CD4-positive, CD25-positive, alpha-beta regulatory T cell (primary cell): ENCODE measurements at regions not wholly inside any gene's neighbourhood (a gene's known extent, or its start where the extent isn't known, plus 50 kb on each side); places are given as distances from the start of the nearest gene placed in this dataset.
A peak's percentile ranks its signal among the peaks of the same experiment; 100 is the strongest.

Source experiments
- ATAC-seq, 2 donors: fragments of 150-1000 bp; cut with Tn5 transposase; one replicate each; pipeline ENCODE4 v1.10.0; 2021; ENCODE audit warnings: low read depth in 2 of 2, moderate number of reproducible peaks in 2 of 2, moderate library complexity in 1 of 2
- DNase-seq, 3 donors: peaks; one replicate each; pipeline versions ENCODE4 v3.0.0 to v3.0.0-alpha.2; 2012 to 2022; ENCODE audit warnings: mixed read lengths in 1 of 3
- H3K27ac ChIP-seq: one replicate; pipeline ENCODE4 v1.7.0; 2013; ENCODE audit warnings: mild to moderate bottlenecking, low read length; ENCODE audit not compliant: insufficient read depth, poor library complexity, severe bottlenecking
- H3K27me3 ChIP-seq: one replicate; pipeline ENCODE4 v1.7.0; 2013; ENCODE audit warnings: low read length; ENCODE audit not compliant: control insufficient read depth, insufficient read depth
- H3K36me3 ChIP-seq: one replicate; pipeline ENCODE4 v1.7.0; 2013; ENCODE audit warnings: mild to moderate bottlenecking, low read length, moderate library complexity; ENCODE audit not compliant: control insufficient read depth, insufficient read depth
- H3K4me1 ChIP-seq: 2 replicates; pipeline ENCODE4 v1.7.0; 2013; ENCODE audit warnings: mild to moderate bottlenecking, low read length; ENCODE audit not compliant: insufficient read depth, control insufficient read depth, poor library complexity, severe bottlenecking
- H3K4me3 ChIP-seq: one replicate; pipeline ENCODE4 v1.7.0; 2013; ENCODE audit warnings: low read depth, mild to moderate bottlenecking, low read length, moderate library complexity
- H3K9me3 ChIP-seq, 2 experiments: 1 replicate in 1 of 2; 2 replicates in 1 of 2; pipeline ENCODE4 v1.7.0; 2013; ENCODE audit warnings: low read length in 2 of 2, mild to moderate bottlenecking in 1 of 2, moderate library complexity in 1 of 2; ENCODE audit not compliant: control insufficient read depth in 2 of 2
- H3K27ac Mint-ChIP-seq, 3 donors: one replicate each; pipeline ENCODE4 v1.8.0; 2020 to 2022; ENCODE audit warnings: mild to moderate bottlenecking in 3 of 3, mixed read lengths in 3 of 3, moderate library complexity in 2 of 3
- H3K27me3 Mint-ChIP-seq: one replicate; pipeline ENCODE4 v1.8.0; 2022; ENCODE audit warnings: mild to moderate bottlenecking, mixed read lengths
- H3K36me3 Mint-ChIP-seq: one replicate; pipeline ENCODE4 v1.8.0; 2020; ENCODE audit warnings: mixed read lengths
- H3K4me1 Mint-ChIP-seq, 4 donors: one replicate each; pipeline ENCODE4 v1.8.0; 2020 to 2022; ENCODE audit warnings: mixed read lengths in 4 of 4, mild to moderate bottlenecking in 1 of 4
- H3K4me3 Mint-ChIP-seq, 4 donors: one replicate each; pipeline ENCODE4 v1.8.0; 2020 to 2022; ENCODE audit warnings: mild to moderate bottlenecking in 4 of 4, mixed read lengths in 4 of 4, moderate library complexity in 3 of 4
- H3K9me3 Mint-ChIP-seq, 7 donors: one replicate each; pipeline ENCODE4 v1.8.0; 2020 to 2022; ENCODE audit warnings: mixed read lengths in 7 of 7, mild to moderate bottlenecking in 3 of 7, moderate library complexity in 2 of 7

- H3K4me3 ChIP-seq, result no peak overlapping the region
- H3K36me3 ChIP-seq, result no peaks in the 10 kb centered on the region
- DNase-seq (no peak), ATAC-seq (no peak)
- H3K27ac Mint-ChIP-seq, result no peak overlapping the region
- H3K4me1 Mint-ChIP-seq, result peaks cover 0 to 3% (median 0%) of the 10 kb centered on the region in 4 donors
- no peak overlapping the region for H3K27ac ChIP-seq
- no peaks in the 10 kb centered on the region for H3K9me3 ChIP-seq
- peaks cover 4% of the 10 kb centered on the region for H3K27me3 Mint-ChIP-seq
- H3K27me3 ChIP-seq, result no peaks in the 10 kb centered on the region
- no peaks in the 10 kb centered on the region for H3K9me3 Mint-ChIP-seq
- H3K36me3 Mint-ChIP-seq, result no peaks in the 10 kb centered on the region
- H3K4me1 ChIP-seq, result no peaks in the 10 kb centered on the region
- no peak overlapping the region for H3K4me3 Mint-ChIP-seq
Observed at GRCh38 chr2:12807907-12808810, 91.4 kb downstream of the TRIB2 start.

- H3K9me3 ChIP-seq, result no peaks in the 10 kb centered on the region
- no peaks in the 10 kb centered on the region for H3K36me3 ChIP-seq
- no peaks in the 10 kb centered on the region for H3K4me1 ChIP-seq
- Mint-ChIP-seq H3K9me3 (no peaks in the 10 kb centered on the region), H3K27ac (no peak overlapping the region), H3K4me1 (peaks cover 0 to 3% (median 0%) of the 10 kb centered on the region in 4 donors), H3K36me3 (no peaks in the 10 kb centered on the region), H3K4me3 (no peak overlapping the region), H3K27me3 (peaks cover under 1% of the 10 kb centered on the region)
- DNase-seq, result no peak
- no peak overlapping the region for H3K27ac ChIP-seq
- no peaks in the 10 kb centered on the region for H3K27me3 ChIP-seq
- H3K4me3 ChIP-seq, result no peak overlapping the region
- no peak for ATAC-seq
Observed at GRCh38 chr2:12809526-12809925, 92.8 kb downstream of the TRIB2 start.

GRCh38 chr2:12811916-12812315, 95.2 kb downstream of the TRIB2 start:
- DNase-seq (no peak), ATAC-seq (no peak)
- H3K27me3 ChIP-seq, result no peaks in the 10 kb centered on the region
- H3K36me3 ChIP-seq, result no peaks in the 10 kb centered on the region
- H3K9me3 Mint-ChIP-seq, result no peaks in the 10 kb centered on the region
- H3K9me3 ChIP-seq, result no peaks in the 10 kb centered on the region
- no peak overlapping the region for H3K4me3 ChIP-seq
- peaks cover 0 to 11% (median 5%) of the 10 kb centered on the region in 4 donors for H3K4me1 Mint-ChIP-seq
- no peak overlapping the region for H3K27ac ChIP-seq
- H3K27me3 Mint-ChIP-seq, result no peaks in the 10 kb centered on the region
- no peaks in the 10 kb centered on the region for H3K36me3 Mint-ChIP-seq
- H3K27ac Mint-ChIP-seq, result no peak overlapping the region
- no peaks in the 10 kb centered on the region for H3K4me1 ChIP-seq
- no peak overlapping the region for H3K4me3 Mint-ChIP-seq

- Mint-ChIP-seq H3K4me3 (no peak overlapping the region), H3K9me3 (no peaks in the 10 kb centered on the region), H3K4me1 (peaks cover 0 to 16% (median 12%) of the 10 kb centered on the region in 4 donors), H3K27ac (no peak overlapping the region), H3K27me3 (no peaks in the 10 kb centered on the region), H3K36me3 (no peaks in the 10 kb centered on the region)
- no peaks in the 10 kb centered on the region for H3K36me3 ChIP-seq
- H3K4me3 ChIP-seq, result no peak overlapping the region
- DNase-seq (no peak), ATAC-seq (no peak)
- no peak overlapping the region for H3K27ac ChIP-seq
- no peaks in the 10 kb centered on the region for H3K4me1 ChIP-seq
- no peaks in the 10 kb centered on the region for H3K9me3 ChIP-seq
- H3K27me3 ChIP-seq, result no peaks in the 10 kb centered on the region
Observed at GRCh38 chr2:12813166-12813565, 96.4 kb downstream of the TRIB2 start.

GRCh38 chr2:12816379-12817306, 99.9 kb downstream of the TRIB2 start:
- Mint-ChIP-seq H3K9me3 (peaks cover 0 to 2% (median 0%) of the 10 kb centered on the region in 7 donors), H3K4me1 (peaks cover 7 to 33% (median 18%) of the 10 kb centered on the region in 4 donors), H3K36me3 (no peaks in the 10 kb centered on the region), H3K4me3 (no peak overlapping the region), H3K27ac (peak overlapping the region in 2 of 3 donors; percentile 2), H3K27me3 (peaks cover 5% of the 10 kb centered on the region)
- H3K27me3 ChIP-seq, result no peaks in the 10 kb centered on the region
- H3K4me3 ChIP-seq, result no peak overlapping the region
- H3K27ac ChIP-seq, result no peak overlapping the region
- H3K4me1 ChIP-seq, result no peaks in the 10 kb centered on the region
- H3K9me3 ChIP-seq, result no peaks in the 10 kb centered on the region
- no peaks in the 10 kb centered on the region for H3K36me3 ChIP-seq
- ATAC-seq (no peak), DNase-seq (peak in 2 of 3 donors; percentile 0 to 4)

GRCh38 chr2:12817870-12818269, 101.1 kb downstream of the TRIB2 start:
- Mint-ChIP-seq H3K4me3 (no peak overlapping the region), H3K27me3 (peaks cover 7% of the 10 kb centered on the region), H3K36me3 (no peaks in the 10 kb centered on the region), H3K27ac (no peak overlapping the region), H3K4me1 (peaks cover 7 to 35% (median 18%) of the 10 kb centered on the region in 4 donors), H3K9me3 (peaks cover 0 to 2% (median 0%) of the 10 kb centered on the region in 7 donors)
- Histone ChIP-seq H3K27me3 (no peaks in the 10 kb centered on the region), H3K36me3 (no peaks in the 10 kb centered on the region), H3K4me3 (no peak overlapping the region), H3K9me3 (no peaks in the 10 kb centered on the region), H3K4me1 (no peaks in the 10 kb centered on the region), H3K27ac (no peak overlapping the region)
- no peak for DNase-seq
- no peak for ATAC-seq

GRCh38 chr2:12818416-12819102, 101.8 kb downstream of the TRIB2 start:
- no peak for DNase-seq
- Histone ChIP-seq H3K9me3 (no peaks in the 10 kb centered on the region), H3K36me3 (no peaks in the 10 kb centered on the region), H3K4me3 (no peak overlapping the region), H3K27ac (no peak overlapping the region), H3K27me3 (no peaks in the 10 kb centered on the region), H3K4me1 (no peaks in the 10 kb centered on the region)
- ATAC-seq, result no peak
- H3K9me3 Mint-ChIP-seq, result peaks cover 0 to 2% (median 0%) of the 10 kb centered on the region in 7 donors
- no peak overlapping the region for H3K27ac Mint-ChIP-seq
- H3K4me3 Mint-ChIP-seq, result no peak overlapping the region
- no peaks in the 10 kb centered on the region for H3K36me3 Mint-ChIP-seq
- peaks cover 7 to 35% (median 18%) of the 10 kb centered on the region in 4 donors for H3K4me1 Mint-ChIP-seq
- peaks cover 12% of the 10 kb centered on the region for H3K27me3 Mint-ChIP-seq
